ENCODE measurements at regions not wholly inside any gene's neighbourhood (a gene's known extent, or its start where the extent isn't known, plus 50 kb on each side); places are given as distances from the start of the nearest gene placed in this dataset.

DNA sequence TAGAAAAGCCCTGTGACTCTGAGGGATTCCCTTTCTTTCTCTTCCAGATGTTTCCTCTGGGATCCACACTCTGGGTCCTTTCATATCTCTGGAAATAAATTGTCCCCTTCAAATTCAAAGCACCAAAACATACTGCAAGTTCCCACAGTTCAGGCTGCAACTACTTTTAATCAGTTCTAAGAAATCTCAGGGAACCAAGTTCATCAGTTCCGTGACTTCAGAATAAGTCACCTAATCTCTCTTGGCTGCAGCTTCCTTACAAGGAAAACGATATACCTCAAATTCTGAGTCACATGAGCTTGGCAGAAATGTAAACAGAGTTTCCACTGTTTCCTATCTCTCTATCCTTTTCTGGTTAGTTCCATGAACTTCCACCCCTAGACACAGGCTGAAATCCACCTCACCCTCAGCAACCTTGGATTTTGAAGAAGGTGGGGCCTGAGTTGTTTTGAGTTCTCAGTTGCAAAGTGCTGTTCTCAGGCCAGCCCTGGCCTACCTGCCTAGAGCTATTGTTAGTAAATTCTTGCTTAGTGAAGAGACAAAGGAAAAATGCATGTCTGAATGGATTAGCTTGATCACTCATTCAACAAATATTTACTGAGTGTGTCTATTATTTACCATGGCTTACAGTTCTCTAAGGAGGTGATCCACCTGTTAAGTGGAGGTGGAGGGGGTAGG lies 59.3 kb upstream of the IL6 start:
- TF ChIP-seq, protein P1, sequence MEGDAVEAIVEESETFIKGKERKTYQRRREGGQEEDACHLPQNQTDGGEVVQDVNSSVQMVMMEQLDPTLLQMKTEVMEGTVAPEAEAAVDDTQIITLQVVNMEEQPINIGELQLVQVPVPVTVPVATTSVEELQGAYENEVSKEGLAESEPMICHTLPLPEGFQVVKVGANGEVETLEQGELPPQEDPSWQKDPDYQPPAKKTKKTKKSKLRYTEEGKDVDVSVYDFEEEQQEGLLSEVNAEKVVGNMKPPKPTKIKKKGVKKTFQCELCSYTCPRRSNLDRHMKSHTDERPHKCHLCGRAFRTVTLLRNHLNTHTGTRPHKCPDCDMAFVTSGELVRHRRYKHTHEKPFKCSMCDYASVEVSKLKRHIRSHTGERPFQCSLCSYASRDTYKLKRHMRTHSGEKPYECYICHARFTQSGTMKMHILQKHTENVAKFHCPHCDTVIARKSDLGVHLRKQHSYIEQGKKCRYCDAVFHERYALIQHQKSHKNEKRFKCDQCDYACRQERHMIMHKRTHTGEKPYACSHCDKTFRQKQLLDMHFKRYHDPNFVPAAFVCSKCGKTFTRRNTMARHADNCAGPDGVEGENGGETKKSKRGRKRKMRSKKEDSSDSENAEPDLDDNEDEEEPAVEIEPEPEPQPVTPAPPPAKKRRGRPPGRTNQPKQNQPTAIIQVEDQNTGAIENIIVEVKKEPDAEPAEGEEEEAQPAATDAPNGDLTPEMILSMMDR (IDR thresholded peaks at IDR 0.05 in 4 of 5, conservative IDR thresholded peaks at IDR 0.05 in 1 of 5): no peak
- TF ChIP-seq POLR2A (IDR thresholded peaks at IDR 0.05): no peak

Measured in gastrocnemius medialis (tissue), 4 donors.